Panc1 (cell line): ENCODE measurements at regions not wholly inside any gene's neighbourhood (a gene's known extent, or its start where the extent isn't known, plus 50 kb on each side); places are given as distances from the start of the nearest gene placed in this dataset.

ENCODE experiments used
- POLR2AphosphoS5 ChIP-seq: IDR thresholded peaks from 2 replicates; pipeline ENCODE4 v1.6.1; 2012; ENCODE audit warnings: mild to moderate bottlenecking, low read depth, low read length, moderate library complexity
- SIN3A ChIP-seq: IDR thresholded peaks from 2 replicates; pipeline ENCODE4 v1.6.1; 2012; ENCODE audit warnings: low read depth, mild to moderate bottlenecking, low read length, moderate library complexity, borderline replicate concordance; ENCODE audit not compliant: insufficient read depth
- TF ChIP-seq, protein P1 (sequence below): fragments of 450-650 bp; IDR thresholded peaks from 2 replicates; pipeline ENCODE4 v1.5.1; 2017; ENCODE audit warnings: mild to moderate bottlenecking

DNA sequence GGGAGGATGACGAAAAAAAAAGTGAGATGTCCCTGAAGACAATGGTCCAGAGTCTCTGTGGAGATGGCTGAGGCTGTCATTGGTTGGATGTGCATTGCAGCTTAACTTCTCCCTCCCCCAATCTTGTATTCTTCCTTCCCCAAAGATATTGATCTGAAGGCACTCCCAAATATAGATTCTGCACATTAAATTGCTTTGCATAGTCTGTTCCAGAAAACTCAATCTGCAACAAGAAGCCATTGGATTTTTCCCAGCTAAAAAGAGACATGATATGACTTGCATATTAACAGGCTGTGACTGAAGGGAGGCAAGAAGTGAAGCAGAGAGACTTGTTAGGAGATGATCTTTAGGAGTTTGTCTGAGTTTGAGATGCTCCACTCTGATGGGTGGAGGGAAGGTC, 245.2 kb upstream of the MOCS1 start:
- TF ChIP-seq SIN3A (no peak), POLR2AphosphoS5 (no peak)
- TF ChIP-seq, protein P1, sequence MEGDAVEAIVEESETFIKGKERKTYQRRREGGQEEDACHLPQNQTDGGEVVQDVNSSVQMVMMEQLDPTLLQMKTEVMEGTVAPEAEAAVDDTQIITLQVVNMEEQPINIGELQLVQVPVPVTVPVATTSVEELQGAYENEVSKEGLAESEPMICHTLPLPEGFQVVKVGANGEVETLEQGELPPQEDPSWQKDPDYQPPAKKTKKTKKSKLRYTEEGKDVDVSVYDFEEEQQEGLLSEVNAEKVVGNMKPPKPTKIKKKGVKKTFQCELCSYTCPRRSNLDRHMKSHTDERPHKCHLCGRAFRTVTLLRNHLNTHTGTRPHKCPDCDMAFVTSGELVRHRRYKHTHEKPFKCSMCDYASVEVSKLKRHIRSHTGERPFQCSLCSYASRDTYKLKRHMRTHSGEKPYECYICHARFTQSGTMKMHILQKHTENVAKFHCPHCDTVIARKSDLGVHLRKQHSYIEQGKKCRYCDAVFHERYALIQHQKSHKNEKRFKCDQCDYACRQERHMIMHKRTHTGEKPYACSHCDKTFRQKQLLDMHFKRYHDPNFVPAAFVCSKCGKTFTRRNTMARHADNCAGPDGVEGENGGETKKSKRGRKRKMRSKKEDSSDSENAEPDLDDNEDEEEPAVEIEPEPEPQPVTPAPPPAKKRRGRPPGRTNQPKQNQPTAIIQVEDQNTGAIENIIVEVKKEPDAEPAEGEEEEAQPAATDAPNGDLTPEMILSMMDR = no peak
